K562 (cell line): ENCODE measurements at regions not wholly inside any gene's neighbourhood (a gene's known extent, or its start where the extent isn't known, plus 50 kb on each side); places are given as distances from the start of the nearest gene placed in this dataset.

Experiments
- ATAC-seq: fragments of 200-7000 bp; cut with Tn5 transposase; 3 replicates; pipeline ENCODE4 v1.9.1; 2020; ENCODE audit warnings: moderate library complexity
- BruUV-seq: library from RNA; stranded (reverse); fragments of 400-500 nt; replicated peaks from 2 replicates; lab custom pipeline; 2021; lab: Mats Ljungman, UMichigan
- CTCF ChIA-PET: fragments of 300-600 bp; formaldehyde crosslinking; extraction: SDS; loops from one replicate; lab custom pipeline; 2021; ENCODE audit warnings: low intra/inter-chr PET ratio; lab: Yijun Ruan, JAX
- POLR2A ChIA-PET: fragments of 300-600, 350-650 bp; sonication (Branson Sonifier 250); formaldehyde crosslinking; extraction: SDS; loops from one replicate; lab custom pipeline; 2021; ENCODE audit warnings: antibody characterized with exemption, inconsistent platforms; lab: Yijun Ruan, JAX
- DNase-seq, 4 experiments: peaks; one replicate each; pipeline versions ENCODE4 v3.0.0 to v3.0.0-alpha.2; 2011 to 2018; ENCODE audit warnings: low spot score in 3 of 4, mixed read lengths in 3 of 4; ENCODE audit errors: extremely low read depth in 1 of 4
- FAIRE-seq: peaks from 2 replicates; lab custom pipeline; 2011; peaks lifted over from hg19 to GRCh38; lab: Jason Lieb, UNC
- H2AFZ ChIP-seq: 2 replicates; pipeline ENCODE4 v1.6.0; 2011; ENCODE audit warnings: low read depth, low read length, control low read depth, inconsistent platforms
- H3K27ac ChIP-seq: fragments of 200-600 bp; 3 replicates; pipeline ENCODE4 v1.8.0; 2011; ENCODE audit warnings: low read depth, mild to moderate bottlenecking, control low read depth, inconsistent platforms, low read length, moderate library complexity, mixed read lengths; ENCODE audit errors: extremely low read depth
- H3K27me3 ChIP-seq, 2 experiments: fragments of 300-600 bp in 1 of 2; 2 replicates in 1 of 2; 3 replicates in 1 of 2; pipeline versions ENCODE4 v1.6.0 to v1.8.0; 2011; ENCODE audit warnings: inconsistent platforms in 2 of 2, low read length in 2 of 2, mild to moderate bottlenecking in 1 of 2, mixed read lengths in 1 of 2, moderate library complexity in 1 of 2; ENCODE audit not compliant: control insufficient read depth in 2 of 2, insufficient read depth in 2 of 2
- H3K36me3 ChIP-seq: fragments of 300-600 bp; 3 replicates; pipeline ENCODE4 v1.8.0; 2011; ENCODE audit warnings: mild to moderate bottlenecking, low read length, inconsistent platforms; ENCODE audit not compliant: control insufficient read depth, insufficient read depth
- H3K4me1 ChIP-seq, 2 experiments: fragments of 200-600 bp in 1 of 2; replicated peaks in 1 of 2; 2 replicates in 1 of 2; 3 replicates in 1 of 2; pipeline versions ENCODE4 v1.5.1 to v1.8.0; 2011; ENCODE audit warnings: inconsistent platforms in 2 of 2, low read length in 2 of 2, mild to moderate bottlenecking in 1 of 2, mixed read lengths in 1 of 2, moderate library complexity in 1 of 2; ENCODE audit not compliant: control insufficient read depth in 2 of 2, insufficient read depth in 2 of 2
- H3K4me2 ChIP-seq: 2 replicates; pipeline ENCODE4 v1.6.1; 2011; ENCODE audit warnings: low read length, control low read depth, inconsistent platforms, mixed read lengths; ENCODE audit not compliant: insufficient read depth
- H3K4me3 ChIP-seq: fragments of 200-600 bp; sonication (generic), shearing (Covaris generic); 2 replicates; pipeline ENCODE4 v1.5.1; 2016; ENCODE audit warnings: control low read depth, inconsistent platforms
- H3K79me2 ChIP-seq: fragments of 200-600 bp; 3 replicates; pipeline ENCODE4 v1.8.0; 2011; ENCODE audit warnings: low read length, inconsistent platforms; ENCODE audit not compliant: control insufficient read depth, insufficient read depth
- H3K9ac ChIP-seq, 2 experiments: 2 replicates each; pipeline versions ENCODE4 v1.6.0 to v1.6.1; 2011; ENCODE audit warnings: low read depth in 2 of 2, low read length in 2 of 2, control low read depth in 1 of 2, inconsistent platforms in 1 of 2, mild to moderate bottlenecking in 1 of 2, mixed read lengths in 1 of 2; ENCODE audit not compliant: insufficient read depth in 1 of 2
- H3K9me1 ChIP-seq: one replicate; pipeline ENCODE4 v1.6.0; 2011; ENCODE audit warnings: inconsistent platforms, mild to moderate bottlenecking, low read length, moderate library complexity; ENCODE audit not compliant: control insufficient read depth, insufficient read depth
- H3K9me3 ChIP-seq: replicated peaks from 2 replicates; pipeline ENCODE4 v1.5.1; 2011; ENCODE audit warnings: low read depth, low read length, inconsistent platforms; ENCODE audit not compliant: control insufficient read depth, insufficient read depth
- H4K20me1 ChIP-seq: replicated peaks from 2 replicates; pipeline ENCODE4 v1.6.1; 2011; ENCODE audit warnings: low read length, inconsistent platforms, mixed read lengths; ENCODE audit not compliant: control insufficient read depth, insufficient read depth
- FIP1L1 ChIP-seq: fragments of 200-400 bp; formaldehyde crosslinking; IDR thresholded peaks from 2 replicates; pipeline ENCODE4 v1.6.1; 2018; ENCODE audit warnings: mild to moderate bottlenecking, low read depth, low read length; ENCODE audit not compliant: poor library complexity, severe bottlenecking
- FOXP1 ChIP-seq: sonication (generic); formaldehyde crosslinking; IDR thresholded peaks from 2 replicates; pipeline ENCODE4 v1.8.0; 2022; ENCODE audit warnings: mild to moderate bottlenecking, missing genetic modification reagents
- GATAD2B ChIP-seq: fragments of 450-650 bp; IDR thresholded peaks from 2 replicates; pipeline ENCODE4 v1.6.1; 2017; ENCODE audit warnings: mild to moderate bottlenecking, borderline replicate concordance
- HLTF ChIP-seq: fragments of 450-650 bp; IDR thresholded peaks from 2 replicates; pipeline ENCODE4 v1.6.1; 2016
- MCM7 ChIP-seq, 2 experiments: fragments of 450-650 bp; IDR thresholded peaks; 2 replicates each; pipeline ENCODE4 v1.6.1; 2016 to 2018
- NFE2 ChIP-seq: IDR thresholded peaks from 2 replicates; pipeline ENCODE4 v1.6.1; 2014; ENCODE audit warnings: antibody characterized with exemption, low read depth
- NONO ChIP-seq, 2 experiments: fragments of 200-400 bp in 1 of 2; fragments of 450-650 bp in 1 of 2; formaldehyde crosslinking in 1 of 2; IDR thresholded peaks; 2 replicates each; pipeline ENCODE4 v1.6.1; 2017; ENCODE audit warnings: low read depth in 2 of 2, mild to moderate bottlenecking in 2 of 2, moderate library complexity in 2 of 2, low read length in 1 of 2
- POLR3A ChIP-seq: IDR thresholded peaks from 2 replicates; pipeline ENCODE4 v1.6.1; 2011; ENCODE audit warnings: borderline replicate concordance, mild to moderate bottlenecking, moderate library complexity; ENCODE audit not compliant: insufficient read length, insufficient read depth; ENCODE audit errors: extremely low read depth
- ZNF134 ChIP-seq: fragments of 250-450 bp; sonication (Bioruptor Pico); conservative IDR thresholded peaks from 2 replicates; pipeline ENCODE4 v1.4.0; 2020
- ZNF311 ChIP-seq: fragments of 250-450 bp; sonication (Bioruptor Pico); IDR thresholded peaks from 2 replicates; pipeline ENCODE4 v1.4.0; 2020; ENCODE audit warnings: mild to moderate bottlenecking, moderate library complexity
- ZNF324 ChIP-seq: fragments of 250-450 bp; sonication (Bioruptor Pico); IDR thresholded peaks from 2 replicates; pipeline ENCODE4 v1.4.0; 2020; ENCODE audit warnings: mild to moderate bottlenecking
- WGBS: fragments of 100-300 bp; shearing (Covaris generic); methylation state at CpG from one replicate; pipeline ENCODE4 v1.1.6; 2016; ENCODE audit warnings: low coverage, mixed read lengths; ENCODE audit not compliant: insufficient coverage; ENCODE audit errors: missing lambda C conversion rate; 5-methylcytosine and 5-hydroxymethylcytosine counted together
- in situ Hi-C: fragments of 300-500 bp; cut with MboI; formaldehyde crosslinking; loops from 4 replicates; pipeline ENCODE4 v1.15.0; 2018; ENCODE audit warnings: inconsistent platforms, mixed read lengths
- intact Hi-C: fragments of 100-400 bp; cut with micrococcal nuclease; formaldehyde crosslinking; loops from 2 replicates; pipeline ENCODE4 v1.14.2; 2022
- TF ChIP-seq, protein P1 (sequence below), 2 experiments: fragments of 200-800 bp in 1 of 2; sonication (Bioruptor generic) in 1 of 2; sonication (generic) in 1 of 2; formaldehyde crosslinking in 1 of 2; IDR thresholded peaks in 1 of 2; conservative IDR thresholded peaks in 1 of 2; 2 replicates each; pipeline versions ENCODE4 v1.5.0 to v1.6.1; 2016 to 2020; ENCODE audit warnings: missing compliant biosample characterization in 1 of 2, missing genetic modification characterization in 1 of 2, missing genetic modification reagents in 1 of 2
- TF ChIP-seq, protein P2 (sequence below): fragments of 250-450 bp; sonication (Bioruptor Pico); IDR thresholded peaks from 2 replicates; pipeline ENCODE4 v1.8.0; 2022; ENCODE audit warnings: moderate library complexity, mild to moderate bottlenecking, inconsistent platforms
- TF ChIP-seq, protein P3 (sequence below), 2 experiments: fragments of 450-650 bp; conservative IDR thresholded peaks; 2 replicates each; pipeline ENCODE4 v1.6.1; 2017; ENCODE audit warnings: mild to moderate bottlenecking in 2 of 2, moderate library complexity in 2 of 2

DNA sequence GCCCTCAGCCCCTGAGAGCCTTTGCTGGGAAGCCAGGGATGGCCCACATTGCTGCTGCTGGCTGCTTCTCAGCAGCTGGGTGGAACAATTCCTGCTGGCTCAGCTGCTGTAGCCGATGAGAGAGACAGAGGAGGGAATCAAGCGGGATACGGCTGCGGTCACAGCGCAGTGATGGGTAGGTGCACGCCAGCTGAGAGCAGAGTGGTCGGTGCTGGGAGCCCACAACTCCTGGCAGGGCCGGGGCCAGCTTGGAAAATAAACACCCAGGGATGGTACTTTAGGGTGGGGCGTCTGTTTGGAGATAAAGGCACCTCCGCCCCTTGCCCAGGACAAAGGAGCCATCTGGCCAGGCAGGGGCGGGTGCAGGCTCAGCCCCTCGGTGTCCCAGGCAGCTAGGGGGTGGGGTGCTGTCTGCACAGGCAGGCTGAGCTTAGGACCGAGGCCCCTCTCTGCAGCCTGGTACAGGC is 480.5 kb downstream of the MIAT start:
- WGBS: 27% methylated on average over 13 of the region's 13 CpGs

DNA sequence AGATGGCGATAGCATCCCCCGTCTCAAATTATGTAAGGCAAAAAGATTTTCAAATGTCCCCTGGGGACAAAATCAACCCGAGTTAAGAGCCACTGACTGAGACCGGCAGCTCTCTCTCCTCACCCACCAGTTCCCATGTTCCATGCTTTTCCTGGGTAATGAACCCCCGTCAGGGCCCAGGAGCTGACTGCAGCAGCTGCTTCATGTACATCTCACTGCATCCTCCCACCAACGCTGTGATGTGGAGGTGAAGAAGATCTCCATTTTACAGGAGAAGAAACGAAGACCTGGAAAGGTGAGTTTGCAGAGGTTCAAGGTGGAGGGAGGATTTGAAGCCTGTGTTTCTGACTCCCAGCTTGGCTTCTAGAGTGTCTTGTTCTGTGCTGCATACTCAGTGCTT is 481.1 kb downstream of the MIAT start:
- peaks cover 0 to 22% of the 10 kb centered on the region in 2 experiments; a peak in 2 of 5 replicates for H3K27me3 ChIP-seq
- no peaks in the 10 kb centered on the region for H3K36me3 ChIP-seq
- CTCF ChIA-PET: no interaction called here
- POLR2A ChIA-PET: no interaction called here
- intact Hi-C loops: no loop called here
- ATAC-seq (no peak), DNase-seq (no peak), FAIRE-seq (no peak)
- TF ChIP-seq HLTF: no peak
- TF ChIP-seq NFE2: no peak
- no peak for TF ChIP-seq FIP1L1
- no peak for TF ChIP-seq ZNF311
- TF ChIP-seq, protein P1, sequence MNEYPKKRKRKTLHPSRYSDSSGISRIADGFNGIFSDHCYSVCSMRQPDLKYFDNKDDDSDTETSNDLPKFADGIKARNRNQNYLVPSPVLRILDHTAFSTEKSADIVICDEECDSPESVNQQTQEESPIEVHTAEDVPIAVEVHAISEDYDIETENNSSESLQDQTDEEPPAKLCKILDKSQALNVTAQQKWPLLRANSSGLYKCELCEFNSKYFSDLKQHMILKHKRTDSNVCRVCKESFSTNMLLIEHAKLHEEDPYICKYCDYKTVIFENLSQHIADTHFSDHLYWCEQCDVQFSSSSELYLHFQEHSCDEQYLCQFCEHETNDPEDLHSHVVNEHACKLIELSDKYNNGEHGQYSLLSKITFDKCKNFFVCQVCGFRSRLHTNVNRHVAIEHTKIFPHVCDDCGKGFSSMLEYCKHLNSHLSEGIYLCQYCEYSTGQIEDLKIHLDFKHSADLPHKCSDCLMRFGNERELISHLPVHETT (CRISPR knock-in tag; conservative IDR thresholded peaks at IDR 0.05 in 1 of 2, IDR thresholded peaks at IDR 0.05 in 1 of 2): no peak
- TF ChIP-seq POLR3A: no peak
- TF ChIP-seq ZNF324 (CRISPR knock-in tag): no peak
- TF ChIP-seq, protein P2, sequence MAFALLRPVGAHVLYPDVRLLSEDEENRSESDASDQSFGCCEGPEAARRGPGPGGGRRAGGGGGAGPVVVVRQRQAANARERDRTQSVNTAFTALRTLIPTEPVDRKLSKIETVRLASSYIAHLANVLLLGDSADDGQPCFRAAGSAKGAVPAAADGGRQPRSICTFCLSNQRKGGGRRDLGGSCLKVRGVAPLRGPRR: no peak
- no peak for TF ChIP-seq ZNF134 (CRISPR knock-in tag)
- TF ChIP-seq NONO (IDR thresholded peaks at IDR 0.05; ENCODE audit: low read depth in 2 of 2, low read length in 1 of 2): no peak
- TF ChIP-seq GATAD2B: no peak
- TF ChIP-seq, protein P3, sequence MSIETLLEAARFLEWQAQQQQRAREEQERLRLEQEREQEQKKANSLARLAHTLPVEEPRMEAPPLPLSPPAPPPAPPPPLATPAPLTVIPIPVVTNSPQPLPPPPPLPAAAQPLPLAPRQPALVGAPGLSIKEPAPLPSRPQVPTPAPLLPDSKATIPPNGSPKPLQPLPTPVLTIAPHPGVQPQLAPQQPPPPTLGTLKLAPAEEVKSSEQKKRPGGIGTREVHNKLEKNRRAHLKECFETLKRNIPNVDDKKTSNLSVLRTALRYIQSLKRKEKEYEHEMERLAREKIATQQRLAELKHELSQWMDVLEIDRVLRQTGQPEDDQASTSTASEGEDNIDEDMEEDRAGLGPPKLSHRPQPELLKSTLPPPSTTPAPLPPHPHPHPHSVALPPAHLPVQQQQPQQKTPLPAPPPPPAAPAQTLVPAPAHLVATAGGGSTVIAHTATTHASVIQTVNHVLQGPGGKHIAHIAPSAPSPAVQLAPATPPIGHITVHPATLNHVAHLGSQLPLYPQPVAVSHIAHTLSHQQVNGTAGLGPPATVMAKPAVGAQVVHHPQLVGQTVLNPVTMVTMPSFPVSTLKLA (conservative IDR thresholded peaks at IDR 0.05): no peak
- no peaks in the 10 kb centered on the region for H3K9me3 ChIP-seq
- no peak overlapping the region for H2AFZ ChIP-seq
- no peaks in the 10 kb centered on the region for H4K20me1 ChIP-seq
- H3K4me3 ChIP-seq: no peak overlapping the region
- no peaks in the 10 kb centered on the region for H3K79me2 ChIP-seq
- H3K9ac ChIP-seq: no peak overlapping the region
- peaks cover 6 to 8% of the 10 kb centered on the region in 2 experiments; a peak in 4 of 5 replicates for H3K4me1 ChIP-seq
- H3K27ac ChIP-seq: no peak overlapping the region
- WGBS: 3% methylated on average over 7 of the region's 7 CpGs
- no TSS peak for BruUV-seq
- in situ Hi-C loops: no loop called here
- no peaks in the 10 kb centered on the region for H3K9me1 ChIP-seq
- no peak overlapping the region for H3K4me2 ChIP-seq

More for the DNA sequence above, 480.5 kb downstream of the MIAT start:
- no peak overlapping the region for H3K9ac ChIP-seq
- no peak for ATAC-seq
- H3K79me2 ChIP-seq: no peaks in the 10 kb centered on the region
- no peak overlapping the region for H3K4me2 ChIP-seq
- intact Hi-C loops: no loop called here
- H3K9me3 ChIP-seq: no peaks in the 10 kb centered on the region
- H4K20me1 ChIP-seq: no peaks in the 10 kb centered on the region
- H3K9me1 ChIP-seq: no peaks in the 10 kb centered on the region
- POLR2A ChIA-PET: interaction anchor here (0.5 to 0.6 kb wide), 3 partner anchors 253 to 1781 kb away, joined by 3 read pairs; no protein-coding TSS in a partner anchor
- FAIRE-seq: no peak
- TF ChIP-seq FOXP1 (CRISPR knock-in tag) (no peak), MCM7 (IDR thresholded peaks at IDR 0.05) (no peak)
- TF ChIP-seq, all 486 proteins: peak for 0
- Histone ChIP-seq H2AFZ (no peak overlapping the region), H3K4me1 (peaks cover 8 to 9% of the 10 kb centered on the region in 2 experiments; a peak in 4 of 5 replicates), H3K36me3 (no peaks in the 10 kb centered on the region), H3K4me3 (no peak overlapping the region), H3K27me3 (peaks cover 0 to 22% of the 10 kb centered on the region in 2 experiments; a peak in 2 of 5 replicates), H3K27ac (no peak overlapping the region)
- in situ Hi-C loops: no loop called here
- CTCF ChIA-PET: no interaction called here
- DNase-seq: no peak
- BruUV-seq: no TSS peak
